Activated naive CD8-positive, alpha-beta T cell treated with anti-CD3 and anti-CD28 coated beads for 36 hours (primary cell): ENCODE measurements at regions not wholly inside any gene's neighbourhood (a gene's known extent, or its start where the extent isn't known, plus 50 kb on each side); places are given as distances from the start of the nearest gene placed in this dataset.

Source experiments
- DNase-seq: peaks from one replicate; pipeline ENCODE4 v3.0.0; 2021
- H3K27ac Mint-ChIP-seq: one replicate; pipeline ENCODE4 v1.8.0; 2022; ENCODE audit warnings: mild to moderate bottlenecking, moderate library complexity, mixed read lengths
- H3K27me3 Mint-ChIP-seq: one replicate; pipeline ENCODE4 v1.8.0; 2022; ENCODE audit warnings: mild to moderate bottlenecking, mixed read lengths
- H3K36me3 Mint-ChIP-seq: one replicate; pipeline ENCODE4 v1.8.0; 2021; ENCODE audit warnings: mild to moderate bottlenecking, mixed read lengths
- H3K4me1 Mint-ChIP-seq: one replicate; pipeline ENCODE4 v1.8.0; 2021; ENCODE audit warnings: mixed read lengths
- H3K4me3 Mint-ChIP-seq: one replicate; pipeline ENCODE4 v1.8.0; 2022; ENCODE audit warnings: mild to moderate bottlenecking, moderate library complexity, mixed read lengths
- H3K9me3 Mint-ChIP-seq: one replicate; pipeline ENCODE4 v1.8.0; 2022; ENCODE audit warnings: mixed read lengths

DNA sequence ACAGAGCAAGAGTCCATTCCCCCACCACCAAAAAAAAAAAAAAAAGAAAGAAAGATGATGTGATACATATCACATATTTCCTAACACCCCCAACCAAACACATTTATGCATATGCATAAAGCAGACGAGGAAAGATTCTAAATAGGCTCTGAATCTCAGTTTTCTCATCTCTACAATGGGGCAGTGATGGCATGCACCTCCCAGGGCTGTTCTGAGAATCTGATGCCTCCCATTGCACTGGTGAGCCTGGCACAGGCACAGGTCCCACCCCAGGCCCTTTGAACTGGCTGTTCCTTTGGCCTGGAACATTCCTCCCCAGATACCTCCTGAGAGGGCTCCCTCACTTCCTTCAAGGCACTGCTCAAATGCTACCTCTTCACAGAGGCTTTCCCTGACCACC, 116.5 kb downstream of the C9orf50 start:
- DNase-seq: no peak
- peaks cover 5% of the 10 kb centered on the region for H3K4me1 Mint-ChIP-seq
- H3K27ac Mint-ChIP-seq: no peak overlapping the region
- H3K9me3 Mint-ChIP-seq: no peaks in the 10 kb centered on the region
- H3K36me3 Mint-ChIP-seq: peaks cover 5% of the 10 kb centered on the region
- H3K4me3 Mint-ChIP-seq: no peak overlapping the region
- H3K27me3 Mint-ChIP-seq: no peaks in the 10 kb centered on the region

DNA sequence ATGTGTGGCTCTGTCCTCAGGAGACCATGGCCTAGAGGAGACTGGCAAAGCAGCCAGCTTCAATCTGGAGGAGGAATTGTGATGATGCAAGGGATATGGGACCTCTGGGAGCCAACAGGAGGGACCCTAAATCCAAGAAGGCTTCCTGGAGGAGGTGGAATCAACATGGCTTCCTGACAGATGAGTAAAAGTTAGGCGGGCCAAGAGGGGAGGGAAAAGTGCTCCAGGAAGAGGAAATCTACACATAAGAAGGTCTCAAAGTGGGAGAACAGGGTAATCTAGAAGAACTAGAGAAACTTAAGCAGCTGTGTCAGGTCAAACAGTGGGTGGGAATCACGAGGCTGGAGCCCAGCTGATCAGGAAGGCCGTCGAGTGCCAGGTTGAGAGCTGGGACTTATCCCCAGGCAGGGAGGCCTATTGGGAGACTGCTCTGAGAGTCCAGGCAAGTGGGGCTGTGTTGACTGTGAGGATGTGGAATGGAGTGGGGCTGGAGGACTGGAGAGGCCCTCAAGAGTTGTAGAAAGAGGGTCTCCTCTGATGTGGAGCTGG, 119.1 kb downstream of the C9orf50 start:
- peaks cover 8% of the 10 kb centered on the region for H3K36me3 Mint-ChIP-seq
- no peak for DNase-seq
- no peaks in the 10 kb centered on the region for H3K9me3 Mint-ChIP-seq
- H3K4me1 Mint-ChIP-seq: peaks cover 13% of the 10 kb centered on the region
- no peak overlapping the region for H3K27ac Mint-ChIP-seq
- H3K4me3 Mint-ChIP-seq: no peak overlapping the region
- no peaks in the 10 kb centered on the region for H3K27me3 Mint-ChIP-seq

DNA sequence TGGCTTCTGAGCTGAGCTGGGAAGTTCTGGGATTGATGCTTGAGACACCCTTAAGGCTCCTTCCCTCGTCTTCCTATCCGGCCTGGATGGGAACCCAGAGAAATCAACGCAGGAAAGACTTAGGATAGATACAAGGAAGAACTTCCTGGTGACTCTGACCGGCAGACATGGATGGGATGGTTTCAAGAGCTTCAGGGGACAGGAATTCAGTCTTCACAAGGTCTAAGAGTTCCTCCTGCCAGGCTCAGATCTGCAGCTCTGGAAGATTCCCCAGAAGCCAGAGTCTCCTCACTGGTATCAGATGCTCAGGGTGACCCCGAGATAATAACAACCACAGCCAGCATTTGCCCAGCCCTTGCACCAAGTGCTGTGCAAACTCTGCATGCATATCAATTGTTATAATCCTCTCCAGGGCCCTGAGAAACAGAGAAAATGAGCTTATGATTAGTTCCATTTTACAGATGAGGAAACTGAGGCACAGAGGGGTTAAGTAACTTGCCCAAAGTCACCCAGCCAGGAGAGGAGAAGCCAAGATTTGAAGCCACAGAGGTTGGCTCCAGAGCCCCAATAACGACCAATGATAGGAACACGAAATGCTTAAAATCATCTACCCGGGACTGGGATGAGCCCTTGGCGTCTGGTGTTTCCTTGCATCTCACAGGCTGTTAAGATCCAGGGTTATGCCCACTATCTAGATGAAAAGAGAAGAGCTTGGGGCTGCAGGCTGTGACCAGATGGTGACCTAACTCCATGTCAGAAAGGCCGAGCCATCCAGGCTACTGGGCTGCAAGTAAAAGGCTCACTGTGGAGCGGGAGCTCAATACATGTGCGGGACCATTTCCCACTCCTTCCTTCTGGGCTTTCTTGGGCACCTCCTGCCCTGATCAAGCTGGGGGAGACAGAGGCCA, 119.8 kb downstream of the C9orf50 start:
- no peak overlapping the region for H3K27ac Mint-ChIP-seq
- H3K9me3 Mint-ChIP-seq: no peaks in the 10 kb centered on the region
- no peaks in the 10 kb centered on the region for H3K27me3 Mint-ChIP-seq
- peaks cover 16% of the 10 kb centered on the region for H3K4me1 Mint-ChIP-seq
- H3K4me3 Mint-ChIP-seq: no peak overlapping the region
- DNase-seq: no peak
- peaks cover 10% of the 10 kb centered on the region for H3K36me3 Mint-ChIP-seq

DNA sequence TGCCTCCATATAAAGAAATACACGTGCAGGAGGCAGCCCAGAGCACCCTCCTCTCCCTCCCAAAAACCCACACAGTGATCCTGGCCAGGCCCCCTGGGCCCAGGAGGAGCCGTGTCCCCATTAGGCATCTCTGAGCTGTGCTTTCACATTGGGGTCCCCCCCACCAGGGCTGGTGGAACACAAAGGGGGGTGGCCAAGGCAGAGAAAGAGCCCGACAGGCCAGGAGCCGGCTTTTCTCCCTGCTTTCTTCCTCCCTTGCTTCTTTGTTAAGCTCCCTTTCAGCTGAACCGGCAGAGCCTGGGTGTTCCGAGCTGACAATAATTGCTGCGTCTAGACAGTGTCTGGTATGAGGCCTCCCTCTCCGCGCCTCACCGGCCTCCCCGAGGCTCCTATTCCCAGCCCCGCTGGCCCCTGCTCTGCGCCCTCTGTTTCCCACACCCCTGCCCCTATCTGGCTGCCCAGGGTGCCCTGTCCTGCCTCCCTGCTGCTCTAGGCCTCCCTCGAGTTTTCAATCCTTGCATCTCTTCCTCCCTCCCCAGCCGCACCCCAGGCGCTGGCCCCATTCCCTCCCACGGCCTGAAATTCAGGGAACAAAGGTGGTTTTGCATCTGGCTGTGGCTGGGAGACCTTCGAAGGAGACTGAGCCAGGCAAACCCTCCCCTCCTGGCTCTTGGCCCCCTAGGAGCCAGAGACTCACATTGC, 120.6 kb downstream of the C9orf50 start:
- Mint-ChIP-seq H3K4me3 (no peak overlapping the region), H3K36me3 (peaks cover 10% of the 10 kb centered on the region), H3K9me3 (no peaks in the 10 kb centered on the region), H3K27me3 (no peaks in the 10 kb centered on the region), H3K27ac (no peak overlapping the region), H3K4me1 (peaks cover 21% of the 10 kb centered on the region)
- DNase-seq: no peak

DNA sequence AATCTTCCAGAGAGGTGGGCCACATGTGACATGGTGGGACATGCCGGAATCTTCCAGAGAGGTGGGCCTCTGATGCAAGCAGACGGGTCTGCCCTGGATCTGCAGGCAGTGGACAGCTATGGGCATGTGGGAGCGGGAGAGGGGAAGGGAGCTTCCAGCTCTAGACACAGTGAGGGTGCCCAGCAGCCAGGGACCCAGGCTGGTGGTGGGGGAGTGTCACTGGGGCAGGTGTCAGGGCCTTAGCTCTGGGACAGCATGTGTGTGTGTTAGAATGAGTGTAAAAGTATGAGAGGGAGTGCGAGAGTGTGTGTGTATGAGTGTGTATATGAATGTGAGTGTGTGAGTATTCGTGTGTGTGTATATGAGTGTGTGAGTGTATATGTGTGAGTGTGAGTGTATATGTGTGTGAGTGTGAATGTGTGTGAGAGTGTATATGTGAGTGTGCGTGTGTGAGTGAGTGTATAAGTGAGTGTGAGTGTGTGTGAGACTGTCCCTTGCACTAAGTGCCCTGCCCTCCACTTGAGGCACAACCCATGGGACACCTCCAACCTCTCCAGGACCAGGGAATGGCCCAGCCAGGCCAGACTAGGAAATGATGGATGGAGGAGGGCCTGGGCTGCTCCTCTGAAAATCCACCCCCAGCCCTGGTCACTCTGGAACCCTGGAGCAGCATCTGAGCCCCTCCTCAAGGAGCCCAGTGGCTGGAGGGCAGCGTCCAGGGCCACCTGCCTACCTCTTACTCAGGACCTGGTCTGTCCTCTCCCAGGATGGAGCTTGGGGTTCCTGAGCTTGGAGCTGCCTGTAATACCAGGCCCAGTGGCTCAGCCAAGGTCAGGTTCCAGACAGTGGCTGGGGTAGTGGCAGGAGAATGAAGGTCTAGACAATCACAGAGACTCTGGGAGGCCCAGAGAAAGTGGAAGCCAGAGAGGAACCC, 122.2 kb downstream of the C9orf50 start:
- Mint-ChIP-seq H3K27ac (no peak overlapping the region), H3K27me3 (no peaks in the 10 kb centered on the region)

DNA sequence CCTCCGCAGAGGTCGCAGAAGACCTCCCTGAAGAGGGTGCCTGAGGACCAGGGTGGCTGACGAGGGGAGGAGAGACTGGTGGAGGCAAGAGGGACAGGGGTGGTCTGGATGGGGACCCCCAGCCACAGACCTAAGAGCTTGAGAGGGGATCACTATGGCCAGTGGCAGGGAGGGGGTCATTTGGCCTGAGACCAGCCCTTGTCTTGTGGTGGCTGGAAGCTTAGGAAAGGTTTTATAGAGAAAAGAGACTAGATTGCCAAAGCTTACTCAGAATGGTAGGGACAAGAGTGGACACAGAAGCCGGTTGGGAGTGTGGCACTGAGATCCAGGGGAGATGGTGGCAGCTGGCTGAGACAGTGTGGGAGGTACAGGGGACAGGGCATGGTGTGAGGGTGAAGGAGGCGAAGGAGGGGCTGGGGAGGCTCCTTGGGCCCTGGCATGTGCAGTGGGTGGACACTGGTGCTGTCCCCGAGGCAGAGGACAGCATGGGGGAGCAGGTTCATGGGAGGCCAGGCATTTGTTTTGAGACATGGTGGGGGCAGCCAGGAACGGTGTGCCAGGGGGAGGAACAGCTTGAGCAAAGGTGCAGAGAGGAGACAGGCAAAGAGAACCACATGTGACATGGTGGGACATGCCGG, 123.0 kb downstream of the C9orf50 start:
- Mint-ChIP-seq H3K9me3 (no peaks in the 10 kb centered on the region), H3K36me3 (peaks cover 10% of the 10 kb centered on the region), H3K27ac (no peak overlapping the region)

More for the DNA sequence above, 122.2 kb downstream of the C9orf50 start:
- peaks cover 7% of the 10 kb centered on the region for H3K36me3 Mint-ChIP-seq
- H3K4me3 Mint-ChIP-seq: no peak overlapping the region
- no peaks in the 10 kb centered on the region for H3K9me3 Mint-ChIP-seq
- peaks cover 15% of the 10 kb centered on the region for H3K4me1 Mint-ChIP-seq
- no peak for DNase-seq

DNA sequence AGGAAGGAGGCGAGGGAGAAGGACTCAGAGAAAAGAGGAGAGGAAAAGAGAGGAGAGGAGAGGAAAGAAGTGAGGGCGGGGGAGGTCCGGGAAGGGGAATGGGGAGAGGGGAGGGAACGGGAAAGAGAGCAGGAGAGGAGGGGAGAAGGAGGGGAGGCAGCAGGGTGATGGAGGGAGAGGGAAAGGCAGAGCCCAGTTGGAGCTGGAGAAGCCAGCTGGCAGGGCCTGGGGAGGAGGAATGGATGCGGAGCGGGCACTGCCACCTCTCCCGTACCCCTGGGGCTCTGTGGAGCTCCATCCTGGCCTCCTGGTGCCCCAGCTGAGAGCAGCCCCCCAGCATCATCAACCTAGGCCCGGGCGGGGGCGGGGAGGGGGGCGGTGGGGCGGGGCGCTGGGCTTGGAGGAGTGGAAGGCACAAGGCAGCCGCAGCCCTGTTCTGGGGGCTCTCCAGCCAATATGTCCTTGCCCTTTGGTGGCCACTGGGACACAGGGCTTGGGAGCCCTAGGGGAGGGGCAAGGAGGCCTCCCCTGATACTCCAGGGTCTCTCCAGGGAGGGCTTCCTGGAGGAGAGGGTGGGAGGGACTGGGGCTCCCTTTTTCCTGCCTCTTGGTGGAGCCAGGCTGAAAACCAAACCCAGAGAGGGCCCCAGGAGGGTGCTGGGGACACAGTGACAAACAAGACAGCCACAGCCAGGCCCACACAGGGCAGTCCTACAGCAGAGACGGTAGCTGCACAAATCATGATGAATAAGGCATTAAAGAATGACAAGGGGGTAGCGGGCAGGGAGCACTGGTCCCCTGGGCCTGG, 123.7 kb downstream of the C9orf50 start:
- no peak for DNase-seq
- H3K4me1 Mint-ChIP-seq: peaks cover 21% of the 10 kb centered on the region
- no peaks in the 10 kb centered on the region for H3K9me3 Mint-ChIP-seq

More for the DNA sequence above, 123.0 kb downstream of the C9orf50 start:
- no peaks in the 10 kb centered on the region for H3K27me3 Mint-ChIP-seq
- no peak for DNase-seq
- H3K4me1 Mint-ChIP-seq: peaks cover 21% of the 10 kb centered on the region
- no peak overlapping the region for H3K4me3 Mint-ChIP-seq

DNA sequence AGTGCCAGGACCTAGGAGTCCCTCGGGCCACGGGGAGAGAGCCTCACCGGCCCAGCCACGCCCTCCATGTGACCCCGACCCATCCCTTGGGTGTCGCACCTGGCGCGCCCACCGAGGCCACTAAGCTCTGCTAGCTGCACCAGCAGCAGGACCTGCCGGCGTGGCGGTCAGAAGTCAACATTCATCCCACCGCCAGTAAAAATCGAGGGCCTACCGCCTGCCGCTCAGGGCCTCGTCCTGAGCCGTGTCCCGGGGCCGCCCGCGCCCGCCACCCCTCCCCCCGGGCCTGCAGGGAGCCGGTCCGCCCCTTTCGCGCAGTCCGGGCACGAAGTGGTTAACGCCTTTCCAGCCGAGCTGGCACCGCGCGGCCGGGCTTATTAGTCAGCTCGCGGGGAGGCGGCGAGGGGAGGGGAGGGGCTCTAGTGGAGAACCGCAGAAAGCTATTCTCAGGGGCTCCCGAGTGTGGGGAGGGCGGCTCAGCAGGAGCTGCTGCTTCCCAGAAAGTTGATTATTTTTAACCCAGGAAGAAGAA, 124.4 kb downstream of the C9orf50 start:
- H3K27me3 Mint-ChIP-seq: no peaks in the 10 kb centered on the region
- peaks cover 14% of the 10 kb centered on the region for H3K36me3 Mint-ChIP-seq
- peak overlapping the region; percentile 83 for H3K4me3 Mint-ChIP-seq
- peaks cover 21% of the 10 kb centered on the region for H3K4me1 Mint-ChIP-seq
- peak overlapping the region; percentile 76 for H3K27ac Mint-ChIP-seq
- DNase-seq: peak; percentile 85
- H3K9me3 Mint-ChIP-seq: no peaks in the 10 kb centered on the region

More for the DNA sequence above, 123.7 kb downstream of the C9orf50 start:
- peak overlapping the region; percentile 83 for H3K4me3 Mint-ChIP-seq
- no peaks in the 10 kb centered on the region for H3K27me3 Mint-ChIP-seq
- peak overlapping the region; percentile 76 for H3K27ac Mint-ChIP-seq
- peaks cover 13% of the 10 kb centered on the region for H3K36me3 Mint-ChIP-seq

DNA sequence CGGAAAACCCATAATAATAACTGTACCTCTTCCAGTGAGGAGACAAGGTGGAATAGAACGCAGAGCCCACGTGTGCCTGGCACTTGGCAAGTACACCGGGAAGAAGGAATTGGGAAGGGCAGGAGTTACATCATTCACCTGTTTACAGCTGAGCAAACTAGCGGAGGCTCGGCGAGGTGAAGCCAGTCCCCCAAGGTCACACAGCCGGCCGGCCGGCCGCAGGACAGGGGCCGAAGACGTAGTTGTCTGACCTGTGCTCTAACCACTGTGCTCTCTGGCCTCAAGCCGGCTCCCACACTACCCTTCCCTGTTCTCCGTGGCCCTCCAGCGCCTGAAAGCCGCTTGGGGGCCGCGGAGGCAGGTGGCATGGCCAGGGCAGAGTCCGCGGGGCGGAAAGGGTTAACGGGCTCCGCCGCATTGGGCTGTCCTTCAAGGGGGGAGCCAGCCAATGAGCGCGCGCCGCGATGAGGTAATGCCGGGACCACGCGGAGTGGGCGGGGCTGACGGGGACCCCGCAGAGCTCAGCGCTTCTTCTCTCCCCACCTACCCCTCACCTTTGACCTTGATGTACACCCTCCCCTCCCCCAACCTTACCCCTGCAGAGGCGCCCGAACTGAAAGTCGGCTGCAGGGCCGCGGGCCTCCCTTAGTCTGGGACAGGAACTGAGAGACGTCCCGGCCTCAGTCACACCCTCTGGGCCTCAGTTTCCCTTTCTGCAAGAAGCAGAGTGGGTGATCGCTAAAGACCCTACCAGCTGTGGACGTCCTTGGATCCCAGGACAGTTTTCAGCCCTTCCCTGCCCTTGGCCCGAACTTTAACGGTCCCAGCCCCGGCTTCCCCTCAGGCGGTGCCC, 125.1 kb downstream of the C9orf50 start:
- Mint-ChIP-seq H3K27me3 (no peaks in the 10 kb centered on the region), H3K9me3 (no peaks in the 10 kb centered on the region), H3K4me1 (peaks cover 21% of the 10 kb centered on the region), H3K27ac (peak overlapping the region; percentile 34), H3K4me3 (peak overlapping the region; percentile 74), H3K36me3 (peaks cover 21% of the 10 kb centered on the region)
- peak; percentile 88 for DNase-seq

DNA sequence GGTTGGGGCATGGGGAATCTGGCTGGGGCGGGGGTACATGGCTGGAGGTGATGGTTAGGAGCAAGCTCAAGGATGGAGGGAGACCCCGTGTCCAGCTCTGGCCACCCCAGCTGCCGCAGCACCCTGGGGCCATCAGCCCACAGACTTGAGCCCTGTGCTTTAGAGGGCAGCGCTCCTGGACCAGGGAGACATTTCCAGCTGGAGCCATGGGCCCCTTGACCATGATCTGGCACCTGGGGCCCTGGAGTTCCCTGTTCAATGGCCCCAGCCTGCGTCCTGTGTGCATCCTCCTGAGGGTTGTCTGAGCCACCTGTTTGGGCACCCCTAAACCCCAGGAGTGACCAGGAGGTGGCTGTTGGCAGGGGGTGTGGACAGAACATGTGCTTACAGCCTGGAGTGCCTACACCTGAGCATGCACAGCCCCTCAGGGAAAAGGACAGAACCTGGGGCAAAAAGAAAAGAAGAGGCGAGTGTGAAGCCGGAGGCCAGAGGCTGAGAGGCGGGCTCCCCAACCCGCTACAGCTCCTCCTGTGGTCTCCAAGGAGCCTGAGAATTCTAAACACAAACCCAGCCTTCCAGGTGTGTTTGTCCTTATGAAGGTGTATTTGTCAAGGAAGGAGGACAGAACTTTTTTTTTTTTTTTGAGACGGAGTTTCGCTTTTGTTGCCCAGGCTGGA, 126.7 kb downstream of the C9orf50 start:
- no peaks in the 10 kb centered on the region for H3K9me3 Mint-ChIP-seq
- no peaks in the 10 kb centered on the region for H3K27me3 Mint-ChIP-seq
- no peak overlapping the region for H3K4me3 Mint-ChIP-seq
- H3K27ac Mint-ChIP-seq: no peak overlapping the region
- DNase-seq: no peak
- H3K36me3 Mint-ChIP-seq: peaks cover 33% of the 10 kb centered on the region
- H3K4me1 Mint-ChIP-seq: peaks cover 29% of the 10 kb centered on the region

DNA sequence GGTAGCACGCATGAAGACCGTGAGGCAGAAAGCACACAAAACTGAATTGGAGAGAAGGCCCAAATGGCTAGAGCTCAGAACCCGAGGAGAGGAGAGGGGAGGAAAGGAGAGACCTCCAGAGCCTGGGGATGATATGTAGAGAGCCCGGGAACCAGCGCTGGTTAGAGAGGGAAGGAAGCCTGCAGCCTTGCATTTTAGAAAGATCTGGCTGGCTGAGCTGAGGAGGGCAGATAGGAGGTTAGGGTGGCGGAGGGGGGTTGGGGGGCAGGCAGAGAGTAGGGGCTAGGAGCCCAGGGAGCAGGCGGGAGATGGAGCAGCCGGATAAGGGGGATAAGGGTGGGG, 127.2 kb downstream of the C9orf50 start:
- Mint-ChIP-seq H3K4me1 (peaks cover 33% of the 10 kb centered on the region), H3K9me3 (no peaks in the 10 kb centered on the region), H3K27ac (no peak overlapping the region), H3K4me3 (no peak overlapping the region), H3K36me3 (peaks cover 35% of the 10 kb centered on the region), H3K27me3 (no peaks in the 10 kb centered on the region)
- no peak for DNase-seq

DNA sequence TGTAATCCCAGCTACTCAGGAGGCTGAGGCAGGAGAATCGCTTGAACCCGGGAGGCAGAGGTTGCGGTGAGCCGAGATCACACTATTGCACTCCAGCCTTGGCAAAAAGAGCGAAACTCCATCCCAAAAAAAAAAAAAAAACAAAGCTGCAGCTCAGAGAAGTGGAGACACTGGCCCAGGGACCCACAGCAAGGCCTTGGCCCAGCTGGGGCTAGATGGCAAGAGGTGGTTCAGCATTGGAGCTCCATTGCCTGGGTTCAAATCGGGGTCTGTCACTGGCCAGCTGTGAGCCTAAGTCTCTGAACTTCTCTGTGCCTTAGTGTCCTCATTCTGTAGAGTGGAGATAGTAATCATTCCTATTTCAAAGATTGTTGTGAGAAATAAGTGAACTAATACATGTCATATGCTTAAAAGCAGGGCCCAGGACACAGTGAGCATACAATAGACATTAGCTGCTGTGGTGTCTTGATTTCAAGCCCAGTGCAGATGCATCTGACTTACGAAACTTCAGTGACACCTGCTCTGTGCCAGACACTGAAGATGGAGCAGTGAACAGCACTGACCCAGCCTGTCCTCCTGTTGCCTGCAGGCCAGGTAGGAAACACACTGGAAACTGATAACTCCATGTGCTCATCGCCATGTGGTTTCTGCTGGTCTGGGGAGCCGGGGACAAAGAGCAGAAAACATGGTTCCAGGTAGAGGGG, 127.7 kb downstream of the C9orf50 start:
- Mint-ChIP-seq H3K4me3 (no peak overlapping the region), H3K4me1 (peaks cover 33% of the 10 kb centered on the region), H3K9me3 (no peaks in the 10 kb centered on the region), H3K27ac (no peak overlapping the region), H3K27me3 (no peaks in the 10 kb centered on the region), H3K36me3 (peaks cover 35% of the 10 kb centered on the region)
- no peak for DNase-seq
